Thoracic aorta (tissue), 2 donors: ENCODE measurements at regions not wholly inside any gene's neighbourhood (a gene's known extent, or its start where the extent isn't known, plus 50 kb on each side); places are given as distances from the start of the nearest gene placed in this dataset.

Experiments
- ATAC-seq: fragments of 150-250 bp; one replicate; pipeline ENCODE4 v1.8.0; 2017; ENCODE audit warnings: low read depth; ENCODE audit not compliant: insufficient number of reproducible peaks, low FRiP score
- DNase-seq: peaks from one replicate; pipeline ENCODE4 v3.0.0-alpha.2; 2020; ENCODE audit warnings: low spot score
- H3K27ac ChIP-seq, 2 donors: fragments of 200-600 bp; sonication (generic); 1 replicate in 1 of 2; 2 replicates in 1 of 2; pipeline ENCODE4 v1.5.1; 2016; ENCODE audit warnings: mild to moderate bottlenecking in 2 of 2, moderate library complexity in 2 of 2
- H3K27me3 ChIP-seq: fragments of 200-600 bp; sonication (generic); replicated peaks from 2 replicates; pipeline ENCODE4 v1.6.0; 2016; ENCODE audit warnings: mild to moderate bottlenecking; ENCODE audit not compliant: insufficient read depth
- H3K36me3 ChIP-seq: fragments of 200-600 bp; sonication (generic); one replicate; pipeline ENCODE4 v1.5.1; 2016
- H3K4me1 ChIP-seq, 2 donors: fragments of 200-600 bp; sonication (generic); 1 replicate in 1 of 2; 2 replicates in 1 of 2; pipeline versions ENCODE4 v1.5.1 to v1.6.0; 2016; ENCODE audit warnings: low read depth in 2 of 2, mild to moderate bottlenecking in 1 of 2; ENCODE audit not compliant: control insufficient read depth in 1 of 2
- H3K4me3 ChIP-seq: fragments of 200-600 bp; sonication (generic); 2 replicates; pipeline ENCODE4 v1.5.1; 2016; ENCODE audit warnings: mild to moderate bottlenecking
- H3K9me3 ChIP-seq: fragments of 200-600 bp; sonication (generic); 2 replicates; pipeline ENCODE4 v1.5.1; 2016
- CTCF ChIP-seq: fragments of 200-600 bp; sonication (generic); IDR thresholded peaks from one replicate; pipeline ENCODE4 v1.5.1; 2019; ENCODE audit warnings: antibody characterized with exemption

- Histone ChIP-seq H3K4me1 (no peaks in the 10 kb centered on the region), H3K36me3 (no peaks in the 10 kb centered on the region), H3K27ac (no peak overlapping the region), H3K4me3 (no peak overlapping the region), H3K9me3 (no peaks in the 10 kb centered on the region), H3K27me3 (no peaks in the 10 kb centered on the region)
- no peak for TF ChIP-seq CTCF
- no peak for DNase-seq
- ATAC-seq: no peak
These were observed 156.4 kb downstream of the FZD1 start for GRCh38 chr7:91420606-91421005.

- Histone ChIP-seq H3K27me3 (no peaks in the 10 kb centered on the region), H3K27ac (no peak overlapping the region), H3K36me3 (no peaks in the 10 kb centered on the region), H3K4me1 (no peaks in the 10 kb centered on the region), H3K9me3 (no peaks in the 10 kb centered on the region), H3K4me3 (no peak overlapping the region)
- no peak for DNase-seq
- no peak for ATAC-seq
- TF ChIP-seq CTCF: no peak
These were observed 156.8 kb downstream of the FZD1 start for GRCh38 chr7:91421018-91421417.

- Histone ChIP-seq H3K36me3 (no peaks in the 10 kb centered on the region), H3K9me3 (no peaks in the 10 kb centered on the region), H3K27ac (no peak overlapping the region), H3K27me3 (no peaks in the 10 kb centered on the region), H3K4me1 (no peaks in the 10 kb centered on the region), H3K4me3 (no peak overlapping the region)
- DNase-seq: no peak
- TF ChIP-seq CTCF: no peak
- ATAC-seq: no peak
These were observed 160.1 kb downstream of the FZD1 start for GRCh38 chr7:91424371-91424770.

- Histone ChIP-seq H3K9me3 (no peaks in the 10 kb centered on the region), H3K4me1 (no peaks in the 10 kb centered on the region), H3K4me3 (no peak overlapping the region), H3K36me3 (no peaks in the 10 kb centered on the region), H3K27ac (no peak overlapping the region), H3K27me3 (no peaks in the 10 kb centered on the region)
- no peak for TF ChIP-seq CTCF
- DNase-seq: no peak
- no peak for ATAC-seq
These were observed 160.9 kb downstream of the FZD1 start for GRCh38 chr7:91425149-91425548.

GRCh38 chr7:91427051-91427450 lies 162.8 kb downstream of the FZD1 start:
- no peaks in the 10 kb centered on the region for H3K36me3 ChIP-seq
- no peaks in the 10 kb centered on the region for H3K9me3 ChIP-seq
- no peak overlapping the region for H3K27ac ChIP-seq
- DNase-seq (no peak), ATAC-seq (no peak)
- H3K27me3 ChIP-seq: no peaks in the 10 kb centered on the region
- H3K4me1 ChIP-seq: no peaks in the 10 kb centered on the region
- no peak overlapping the region for H3K4me3 ChIP-seq
- no peak for TF ChIP-seq CTCF
